ENCODE measurements at regions not wholly inside any gene's neighbourhood (a gene's known extent, or its start where the extent isn't known, plus 50 kb on each side); places are given as distances from the start of the nearest gene placed in this dataset.
A peak's percentile ranks its signal among the peaks of the same experiment; 100 is the strongest.

GRCh38 chrX:8364369-8365141 lies 100.1 kb upstream of the VCX3B start:
- no peak overlapping the region for H3K4ac ChIP-seq (ENCODE audit: low read length)
- no peak overlapping the region for H2AK5ac ChIP-seq (ENCODE audit: low read depth, low read length)
- H2BK120ac ChIP-seq (ENCODE audit: low read depth, low read length): no peak overlapping the region
- H3K9me3 ChIP-seq (replicated peaks in 1 of 2; ENCODE audit: control insufficient read depth in 2 of 2, insufficient read depth in 1 of 2, low read depth in 1 of 2, low read length in 2 of 2): no peaks in the 10 kb centered on the region
- H4K8ac ChIP-seq (ENCODE audit: low read depth, low read length): no peak overlapping the region
- H3K4me1 ChIP-seq (ENCODE audit: control insufficient read depth in 2 of 2, insufficient read depth in 1 of 2, low read depth in 1 of 2, low read length in 2 of 2): no peaks in the 10 kb centered on the region
- H3K23ac ChIP-seq (ENCODE audit: low read depth, low read length, poor library complexity): no peak overlapping the region
- H4K91ac ChIP-seq (ENCODE audit: low read depth, low read length, poor library complexity): no peak overlapping the region
- no peak overlapping the region for H2BK15ac ChIP-seq (ENCODE audit: low read length)
- no peak overlapping the region for H3K9ac ChIP-seq (ENCODE audit: low read depth, low read length, poor library complexity)
- H3K14ac ChIP-seq (ENCODE audit: low read length): no peak overlapping the region
- no peak overlapping the region for H3K18ac ChIP-seq (ENCODE audit: low read length)
- H2BK12ac ChIP-seq (ENCODE audit: low read length): no peak overlapping the region
- no peak overlapping the region for H3K4me3 ChIP-seq (ENCODE audit: low read length in 2 of 2)
- no CpG with 5 or more reads among the region's 13 CpGs for WGBS, 2 donors (ENCODE audit: extremely low coverage in 2 of 2, insufficient read length in 2 of 2, insufficient replicate concordance in 1 of 2)
- DNase-seq (ENCODE audit: low spot score): peak; percentile 2
- H3K36me3 ChIP-seq (replicated peaks in 1 of 2; ENCODE audit: control insufficient read depth in 2 of 2, insufficient read depth in 2 of 2, low read length in 2 of 2): no peaks in the 10 kb centered on the region
- no peak overlapping the region for H3K27ac ChIP-seq (replicated peaks; ENCODE audit: low read length)
- H3K4me2 ChIP-seq (ENCODE audit: insufficient read depth, low read length, poor library complexity, severe bottlenecking): no peak overlapping the region
- no peaks in the 10 kb centered on the region for H3K27me3 ChIP-seq (ENCODE audit: control insufficient read depth in 3 of 3, insufficient read depth in 3 of 3, low read depth in 1 of 3, low read length in 3 of 3)
- H3K79me1 ChIP-seq (ENCODE audit: low read depth, low read length): no peaks in the 10 kb centered on the region
- H2BK5ac ChIP-seq (ENCODE audit: low read length): no peak overlapping the region
- no peak overlapping the region for H2AFZ ChIP-seq (ENCODE audit: low read length)

- H3K4ac ChIP-seq (ENCODE audit: low read length): no peak overlapping the region
- H3K9me3 ChIP-seq (replicated peaks in 1 of 2; ENCODE audit: control insufficient read depth in 2 of 2, insufficient read depth in 1 of 2, low read depth in 1 of 2, low read length in 2 of 2): no peaks in the 10 kb centered on the region
- no peak overlapping the region for H2BK15ac ChIP-seq (ENCODE audit: low read length)
- H3K27ac ChIP-seq (replicated peaks; ENCODE audit: low read length): no peak overlapping the region
- H2AFZ ChIP-seq (ENCODE audit: low read length): no peak overlapping the region
- H3K36me3 ChIP-seq (replicated peaks in 1 of 2; ENCODE audit: control insufficient read depth in 2 of 2, insufficient read depth in 2 of 2, low read length in 2 of 2): no peaks in the 10 kb centered on the region
- H2AK5ac ChIP-seq (ENCODE audit: low read depth, low read length): no peak overlapping the region
- no peaks in the 10 kb centered on the region for H3K4me1 ChIP-seq (ENCODE audit: control insufficient read depth in 2 of 2, insufficient read depth in 1 of 2, low read depth in 1 of 2, low read length in 2 of 2)
- H4K91ac ChIP-seq (ENCODE audit: low read depth, low read length, poor library complexity): no peak overlapping the region
- H3K27me3 ChIP-seq (ENCODE audit: control insufficient read depth in 3 of 3, insufficient read depth in 3 of 3, low read depth in 1 of 3, low read length in 3 of 3): no peaks in the 10 kb centered on the region
- H3K14ac ChIP-seq (ENCODE audit: low read length): no peak overlapping the region
- no peak overlapping the region for H3K18ac ChIP-seq (ENCODE audit: low read length)
- H3K4me3 ChIP-seq (ENCODE audit: low read length in 2 of 2): no peak overlapping the region
- H2BK12ac ChIP-seq (ENCODE audit: low read length): no peak overlapping the region
- H3K79me1 ChIP-seq (ENCODE audit: low read depth, low read length): no peaks in the 10 kb centered on the region
- no peak for DNase-seq (ENCODE audit: low spot score)
- no peak overlapping the region for H2BK120ac ChIP-seq (ENCODE audit: low read depth, low read length)
- no peak overlapping the region for H4K8ac ChIP-seq (ENCODE audit: low read depth, low read length)
- WGBS, 2 donors (ENCODE audit: extremely low coverage in 2 of 2, insufficient read length in 2 of 2, insufficient replicate concordance in 1 of 2): no CpG with 5 or more reads among the region's 2 CpGs
- no peak overlapping the region for H2BK5ac ChIP-seq (ENCODE audit: low read length)
- H3K23ac ChIP-seq (ENCODE audit: low read depth, low read length, poor library complexity): no peak overlapping the region
- H3K9ac ChIP-seq (ENCODE audit: low read depth, low read length, poor library complexity): no peak overlapping the region
- H3K4me2 ChIP-seq (ENCODE audit: insufficient read depth, low read length, poor library complexity, severe bottlenecking): no peak overlapping the region
Observed at GRCh38 chrX:8366481-8366880, 98.1 kb upstream of the VCX3B start.

GRCh38 chrX:8374041-8374825 lies 90.4 kb upstream of the VCX3B start:
- H3K27ac ChIP-seq (replicated peaks; ENCODE audit: low read length): no peak overlapping the region
- H3K4ac ChIP-seq (ENCODE audit: low read length): no peak overlapping the region
- no peaks in the 10 kb centered on the region for H3K79me1 ChIP-seq (ENCODE audit: low read depth, low read length)
- H3K4me3 ChIP-seq (ENCODE audit: low read length in 2 of 2): no peak overlapping the region
- H3K36me3 ChIP-seq (replicated peaks in 1 of 2; ENCODE audit: control insufficient read depth in 2 of 2, insufficient read depth in 2 of 2, low read length in 2 of 2): no peaks in the 10 kb centered on the region
- no peaks in the 10 kb centered on the region for H3K27me3 ChIP-seq (ENCODE audit: control insufficient read depth in 3 of 3, insufficient read depth in 3 of 3, low read depth in 1 of 3, low read length in 3 of 3)
- H3K4me1 ChIP-seq (ENCODE audit: control insufficient read depth in 2 of 2, insufficient read depth in 1 of 2, low read depth in 1 of 2, low read length in 2 of 2): no peaks in the 10 kb centered on the region
- no peak overlapping the region for H3K18ac ChIP-seq (ENCODE audit: low read length)
- H3K9ac ChIP-seq (ENCODE audit: low read depth, low read length, poor library complexity): no peak overlapping the region
- no peak overlapping the region for H2BK12ac ChIP-seq (ENCODE audit: low read length)
- no peak overlapping the region for H2BK15ac ChIP-seq (ENCODE audit: low read length)
- H2AK5ac ChIP-seq (ENCODE audit: low read depth, low read length): no peak overlapping the region
- no peaks in the 10 kb centered on the region for H3K9me3 ChIP-seq (replicated peaks in 1 of 2; ENCODE audit: control insufficient read depth in 2 of 2, insufficient read depth in 1 of 2, low read depth in 1 of 2, low read length in 2 of 2)
- H3K4me2 ChIP-seq (ENCODE audit: insufficient read depth, low read length, poor library complexity, severe bottlenecking): no peak overlapping the region
- H2BK120ac ChIP-seq (ENCODE audit: low read depth, low read length): no peak overlapping the region
- no peak overlapping the region for H2AFZ ChIP-seq (ENCODE audit: low read length)
- no peak overlapping the region for H3K23ac ChIP-seq (ENCODE audit: low read depth, low read length, poor library complexity)
- no CpG with 5 or more reads among the region's 7 CpGs for WGBS, 2 donors (ENCODE audit: extremely low coverage in 2 of 2, insufficient read length in 2 of 2, insufficient replicate concordance in 1 of 2)
- no peak overlapping the region for H4K91ac ChIP-seq (ENCODE audit: low read depth, low read length, poor library complexity)
- H4K8ac ChIP-seq (ENCODE audit: low read depth, low read length): no peak overlapping the region
- H3K14ac ChIP-seq (ENCODE audit: low read length): no peak overlapping the region
- H2BK5ac ChIP-seq (ENCODE audit: low read length): no peak overlapping the region
- no peak for DNase-seq (ENCODE audit: low spot score)

GRCh38 chrX:8377041-8377440 lies 87.6 kb upstream of the VCX3B start:
- Histone ChIP-seq H3K4me2 (ENCODE audit: insufficient read depth, low read length, poor library complexity, severe bottlenecking) (no peak overlapping the region), H3K4me3 (ENCODE audit: low read length in 2 of 2) (no peak overlapping the region), H3K4ac (ENCODE audit: low read length) (no peak overlapping the region), H3K23ac (ENCODE audit: low read depth, low read length, poor library complexity) (no peak overlapping the region), H2AFZ (ENCODE audit: low read length) (no peak overlapping the region), H3K27me3 (ENCODE audit: control insufficient read depth in 3 of 3, insufficient read depth in 3 of 3, low read depth in 1 of 3, low read length in 3 of 3) (no peaks in the 10 kb centered on the region), H2BK5ac (ENCODE audit: low read length) (no peak overlapping the region), H4K91ac (ENCODE audit: low read depth, low read length, poor library complexity) (no peak overlapping the region), H3K14ac (ENCODE audit: low read length) (no peak overlapping the region), H4K8ac (ENCODE audit: low read depth, low read length) (no peak overlapping the region), H3K9ac (ENCODE audit: low read depth, low read length, poor library complexity) (no peak overlapping the region), H3K4me1 (ENCODE audit: control insufficient read depth in 2 of 2, insufficient read depth in 1 of 2, low read depth in 1 of 2, low read length in 2 of 2) (no peaks in the 10 kb centered on the region), H3K18ac (ENCODE audit: low read length) (no peak overlapping the region), H2AK5ac (ENCODE audit: low read depth, low read length) (no peak overlapping the region), H2BK15ac (ENCODE audit: low read length) (no peak overlapping the region), H2BK120ac (ENCODE audit: low read depth, low read length) (no peak overlapping the region), H3K27ac (replicated peaks; ENCODE audit: low read length) (no peak overlapping the region), H2BK12ac (ENCODE audit: low read length) (no peak overlapping the region), H3K36me3 (replicated peaks in 1 of 2; ENCODE audit: control insufficient read depth in 2 of 2, insufficient read depth in 2 of 2, low read length in 2 of 2) (no peaks in the 10 kb centered on the region), H3K9me3 (replicated peaks in 1 of 2; ENCODE audit: control insufficient read depth in 2 of 2, insufficient read depth in 1 of 2, low read depth in 1 of 2, low read length in 2 of 2) (no peaks in the 10 kb centered on the region), H3K79me1 (ENCODE audit: low read depth, low read length) (no peaks in the 10 kb centered on the region)
- DNase-seq (ENCODE audit: low spot score): no peak
- WGBS, 2 donors (ENCODE audit: extremely low coverage in 2 of 2, insufficient read length in 2 of 2, insufficient replicate concordance in 1 of 2): no CpG with 5 or more reads among the region's 1 CpG
